SK-N-MC (cell line): ENCODE measurements at regions not wholly inside any gene's neighbourhood (a gene's known extent, or its start where the extent isn't known, plus 50 kb on each side); places are given as distances from the start of the nearest gene placed in this dataset.

ENCODE experiments used
- EZH2 ChIP-seq: fragments of 200-600 bp; sonication (generic); IDR thresholded peaks from one replicate; pipeline ENCODE4 v1.6.1; 2017; ENCODE audit warnings: antibody characterized with exemption
- FOXP2 ChIP-seq: optimal IDR thresholded peaks from 2 replicates; pipeline ENCODE3; 2011; ENCODE audit warnings: mild to moderate bottlenecking, moderate library complexity; ENCODE audit not compliant: insufficient read depth; ENCODE audit errors: extremely low read length, control extremely low read depth
- POLR2AphosphoS5 ChIP-seq: IDR thresholded peaks from 2 replicates; pipeline ENCODE4 v1.6.1; 2012; ENCODE audit warnings: mild to moderate bottlenecking, low read depth, low read length, borderline replicate concordance

- no peak for TF ChIP-seq EZH2
- no peak for TF ChIP-seq POLR2AphosphoS5
- no peak for TF ChIP-seq FOXP2
These were observed 66.3 kb upstream of the LIFR start for GRCh38 chr5:38622723-38623129.
